ENCODE measurements at regions not wholly inside any gene's neighbourhood (a gene's known extent, or its start where the extent isn't known, plus 50 kb on each side); places are given as distances from the start of the nearest gene placed in this dataset.

GRCh38 chr9:107431461-107431860, 58.1 kb downstream of the KLF4 start:
- DNase-seq: no peak
- H3K4me3 ChIP-seq (ENCODE audit: low read length): no peak overlapping the region
- WGBS: 86% methylated on average over 4 of the region's 4 CpGs
- H3K27me3 ChIP-seq (ENCODE audit: control insufficient read depth, insufficient read depth): no peaks in the 10 kb centered on the region
- no peak overlapping the region for H3K27ac ChIP-seq (ENCODE audit: low read length)
- no peaks in the 10 kb centered on the region for H3K9me3 ChIP-seq (ENCODE audit: control insufficient read depth, low read length)
- ATAC-seq: no peak
- intact Hi-C loops (cut with DNase I): no loop called here
- H3K4me1 ChIP-seq (ENCODE audit: control insufficient read depth, insufficient read depth, low read length): no peaks in the 10 kb centered on the region

- intact Hi-C loops (cut with DNase I): no loop called here
- Histone ChIP-seq H3K4me1 (ENCODE audit: control insufficient read depth, insufficient read depth, low read length) (no peaks in the 10 kb centered on the region), H3K27me3 (ENCODE audit: control insufficient read depth, insufficient read depth) (no peaks in the 10 kb centered on the region), H3K27ac (ENCODE audit: low read length) (no peak overlapping the region), H3K4me3 (ENCODE audit: low read length) (no peak overlapping the region), H3K9me3 (ENCODE audit: control insufficient read depth, low read length) (no peaks in the 10 kb centered on the region)
- 91% methylated on average over 7 of the region's 7 CpGs for WGBS
- DNase-seq (no peak), ATAC-seq (no peak)
Measured at GRCh38 chr9:107430071-107430470, 59.5 kb downstream of the KLF4 start.

GRCh38 chr9:107426126-107426525, 63.4 kb downstream of the KLF4 start:
- intact Hi-C loops (cut with DNase I): no loop called here
- ATAC-seq: no peak

GRCh38 chr9:107425101-107426025, 64.2 kb downstream of the KLF4 start:
- no peak overlapping the region for H3K27ac ChIP-seq (ENCODE audit: low read length)
- H3K4me1 ChIP-seq (ENCODE audit: control insufficient read depth, insufficient read depth, low read length): no peaks in the 10 kb centered on the region
- no peaks in the 10 kb centered on the region for H3K9me3 ChIP-seq (ENCODE audit: control insufficient read depth, low read length)
- H3K27me3 ChIP-seq (ENCODE audit: control insufficient read depth, insufficient read depth): no peaks in the 10 kb centered on the region
- peak; percentile 94 for ATAC-seq
- H3K4me3 ChIP-seq (ENCODE audit: low read length): peak overlapping the region; percentile 19
- peak; percentile 90 to 96 (median 94) for DNase-seq
- 29% methylated on average over 47 of the region's 47 CpGs for WGBS
- intact Hi-C loops (cut with DNase I): no loop called here

More at GRCh38 chr9:107426126-107426525, 63.4 kb downstream of the KLF4 start:
- 95% methylated on average over 10 of the region's 10 CpGs for WGBS
- Histone ChIP-seq H3K4me3 (ENCODE audit: low read length) (no peak overlapping the region), H3K4me1 (ENCODE audit: control insufficient read depth, insufficient read depth, low read length) (no peaks in the 10 kb centered on the region), H3K27me3 (ENCODE audit: control insufficient read depth, insufficient read depth) (no peaks in the 10 kb centered on the region), H3K27ac (ENCODE audit: low read length) (no peak overlapping the region), H3K9me3 (ENCODE audit: control insufficient read depth, low read length) (no peaks in the 10 kb centered on the region)
- no peak for DNase-seq

- H3K9me3 ChIP-seq (ENCODE audit: control insufficient read depth, low read length): no peaks in the 10 kb centered on the region
- H3K4me1 ChIP-seq (ENCODE audit: control insufficient read depth, insufficient read depth, low read length): no peaks in the 10 kb centered on the region
- H3K27ac ChIP-seq (ENCODE audit: low read length): no peak overlapping the region
- H3K27me3 ChIP-seq (ENCODE audit: control insufficient read depth, insufficient read depth): no peaks in the 10 kb centered on the region
- H3K4me3 ChIP-seq (ENCODE audit: low read length): no peak overlapping the region
- intact Hi-C loops (cut with DNase I): no loop called here
- 90% methylated on average over 6 of the region's 6 CpGs for WGBS
- DNase-seq (no peak), ATAC-seq (no peak)
Measured at GRCh38 chr9:107423540-107423939, 66.0 kb downstream of the KLF4 start.

GRCh38 chr9:107422189-107423185, 67.1 kb downstream of the KLF4 start:
- H3K4me3 ChIP-seq (ENCODE audit: low read length): no peak overlapping the region
- ATAC-seq: peak; percentile 66 to 77
- H3K27me3 ChIP-seq (ENCODE audit: control insufficient read depth, insufficient read depth): no peaks in the 10 kb centered on the region
- H3K27ac ChIP-seq (ENCODE audit: low read length): no peak overlapping the region
- intact Hi-C loops (cut with DNase I): no loop called here
- H3K4me1 ChIP-seq (ENCODE audit: control insufficient read depth, insufficient read depth, low read length): no peaks in the 10 kb centered on the region
- 32% methylated on average over 9 of the region's 9 CpGs for WGBS
- DNase-seq: peak; percentile 80 to 88 (median 87)
- no peaks in the 10 kb centered on the region for H3K9me3 ChIP-seq (ENCODE audit: control insufficient read depth, low read length)

GRCh38 chr9:107410420-107410819, 79.1 kb downstream of the KLF4 start:
- no peaks in the 10 kb centered on the region for H3K4me1 ChIP-seq (ENCODE audit: control insufficient read depth, insufficient read depth, low read length)
- no peaks in the 10 kb centered on the region for H3K27me3 ChIP-seq (ENCODE audit: control insufficient read depth, insufficient read depth)
- no peak overlapping the region for H3K4me3 ChIP-seq (ENCODE audit: low read length)
- ATAC-seq: no peak
- DNase-seq: no peak
- intact Hi-C loops (cut with DNase I): no loop called here
- WGBS: 95% methylated on average over 3 of the region's 3 CpGs
- no peaks in the 10 kb centered on the region for H3K9me3 ChIP-seq (ENCODE audit: control insufficient read depth, low read length)
- no peak overlapping the region for H3K27ac ChIP-seq (ENCODE audit: low read length)

GRCh38 chr9:107409581-107410389, 79.8 kb downstream of the KLF4 start:
- no peak overlapping the region for H3K4me3 ChIP-seq (ENCODE audit: low read length)
- DNase-seq: no peak
- WGBS: 65% methylated on average over 13 of the region's 13 CpGs
- ATAC-seq: no peak
- H3K4me1 ChIP-seq (ENCODE audit: control insufficient read depth, insufficient read depth, low read length): peaks cover 1% of the 10 kb centered on the region
- H3K9me3 ChIP-seq (ENCODE audit: control insufficient read depth, low read length): no peaks in the 10 kb centered on the region
- no peaks in the 10 kb centered on the region for H3K27me3 ChIP-seq (ENCODE audit: control insufficient read depth, insufficient read depth)
- no peak overlapping the region for H3K27ac ChIP-seq (ENCODE audit: low read length)
- intact Hi-C loops (cut with DNase I): no loop called here

GRCh38 chr9:107407675-107408074, 81.9 kb downstream of the KLF4 start:
- H3K4me1 ChIP-seq (ENCODE audit: control insufficient read depth, insufficient read depth, low read length): peaks cover 2% of the 10 kb centered on the region
- intact Hi-C loops (cut with DNase I): no loop called here
- no peak for ATAC-seq
- no peaks in the 10 kb centered on the region for H3K27me3 ChIP-seq (ENCODE audit: control insufficient read depth, insufficient read depth)
- no peak overlapping the region for H3K4me3 ChIP-seq (ENCODE audit: low read length)
- 55% methylated on average over 2 of the region's 2 CpGs for WGBS
- H3K9me3 ChIP-seq (ENCODE audit: control insufficient read depth, low read length): no peaks in the 10 kb centered on the region
- DNase-seq: no peak
- no peak overlapping the region for H3K27ac ChIP-seq (ENCODE audit: low read length)

GRCh38 chr9:107405511-107405910, 84.1 kb downstream of the KLF4 start:
- H3K4me1 ChIP-seq (ENCODE audit: control insufficient read depth, insufficient read depth, low read length): peaks cover 2% of the 10 kb centered on the region
- 87% methylated on average over 6 of the region's 6 CpGs for WGBS
- no peak overlapping the region for H3K27ac ChIP-seq (ENCODE audit: low read length)
- H3K27me3 ChIP-seq (ENCODE audit: control insufficient read depth, insufficient read depth): no peaks in the 10 kb centered on the region
- no peak for ATAC-seq
- no peak for DNase-seq
- no peaks in the 10 kb centered on the region for H3K9me3 ChIP-seq (ENCODE audit: control insufficient read depth, low read length)
- intact Hi-C loops (cut with DNase I): no loop called here
- H3K4me3 ChIP-seq (ENCODE audit: low read length): no peak overlapping the region
